B cell (primary cell): ENCODE measurements at regions not wholly inside any gene's neighbourhood (a gene's known extent, or its start where the extent isn't known, plus 50 kb on each side); places are given as distances from the start of the nearest gene placed in this dataset.

Source experiments
- ATAC-seq: fragments of 200-7000 bp; cut with Tn5 transposase; one replicate; pipeline ENCODE4 v1.10.0; 2021; ENCODE audit warnings: low read depth, mild to moderate bottlenecking, moderate number of reproducible peaks, moderate library complexity
- CTCF ChIA-PET: fragments of 350-600 bp; sonication (Branson Sonifier 250); formaldehyde crosslinking; loops from one replicate; lab custom pipeline; 2021; ENCODE audit warnings: antibody characterized with exemption, inconsistent platforms; lab: Charles Lee
- POLR2A ChIA-PET: fragments of 350-600 bp; sonication (Branson Sonifier 250); formaldehyde crosslinking; loops from one replicate; lab custom pipeline; 2021; ENCODE audit warnings: antibody characterized with exemption; lab: Charles Lee
- DNase-seq: peaks from one replicate; pipeline ENCODE4 v3.0.0; 2013
- H2AFZ ChIP-seq: 2 replicates; pipeline ENCODE4 v1.6.1; 2012; ENCODE audit warnings: mild to moderate bottlenecking, low read depth, low read length; ENCODE audit not compliant: insufficient read depth, poor library complexity, severe bottlenecking
- H3K27ac ChIP-seq, 2 donors: 1 replicate in 1 of 2; 2 replicates in 1 of 2; pipeline ENCODE4 v1.5.1; 2012 to 2013; ENCODE audit warnings: low read length in 2 of 2, mild to moderate bottlenecking in 2 of 2, moderate library complexity in 1 of 2
- H3K27me3 ChIP-seq, 4 experiments: fragments of 200-600 bp in 1 of 4; sonication (generic) in 1 of 4; replicated peaks in 1 of 4; 1 replicate in 2 of 4; 2 replicates in 2 of 4; pipeline versions ENCODE4 v1.6.1 to v1.7.0; 2013 to 2016; ENCODE audit warnings: low read length in 3 of 4, mild to moderate bottlenecking in 2 of 4, mixed read lengths in 1 of 4, moderate library complexity in 1 of 4; ENCODE audit not compliant: insufficient read depth in 4 of 4, control insufficient read depth in 3 of 4; ENCODE audit errors: control extremely low read depth in 1 of 4
- H3K36me3 ChIP-seq, 2 experiments: replicated peaks in 1 of 2; 1 replicate in 1 of 2; 2 replicates in 1 of 2; pipeline versions ENCODE4 v1.6.1 to v1.7.1; 2013; ENCODE audit warnings: low read length in 1 of 2; ENCODE audit not compliant: insufficient read depth in 2 of 2, control insufficient read depth in 1 of 2; ENCODE audit errors: control extremely low read depth in 1 of 2, extremely low read depth in 1 of 2
- H3K4me1 ChIP-seq, 2 donors: fragments of 200-600 bp in 1 of 2; sonication (generic) in 1 of 2; 1 replicate in 1 of 2; 2 replicates in 1 of 2; pipeline versions ENCODE4 v1.5.1 to v1.6.1; 2013 to 2017; ENCODE audit warnings: low read length in 2 of 2; ENCODE audit not compliant: control insufficient read depth in 2 of 2, insufficient read depth in 2 of 2
- H3K4me2 ChIP-seq: replicated peaks from 2 replicates; pipeline ENCODE3; 2012; ENCODE audit warnings: mild to moderate bottlenecking, low read depth, low read length; ENCODE audit not compliant: poor library complexity, severe bottlenecking
- H3K4me3 ChIP-seq, 5 experiments: fragments of 200-600 bp in 1 of 5; sonication (generic) in 1 of 5; 1 replicate in 3 of 5; 2 replicates in 2 of 5; pipeline versions ENCODE4 v1.5.1 to v1.7.0; 2011 to 2016; ENCODE audit warnings: low read length in 4 of 5, mild to moderate bottlenecking in 4 of 5, low read depth in 2 of 5, control low read depth in 1 of 5, moderate library complexity in 1 of 5; ENCODE audit not compliant: insufficient read depth in 1 of 5; ENCODE audit errors: control extremely low read depth in 1 of 5, extremely low read depth in 1 of 5
- H3K79me2 ChIP-seq: fragments of 200-600 bp; sonication (generic); one replicate; pipeline ENCODE4 v1.6.0; 2016; ENCODE audit warnings: low read length; ENCODE audit not compliant: control insufficient read depth, insufficient read depth
- H3K9ac ChIP-seq: fragments of 200-600 bp; sonication (generic); 2 replicates; pipeline ENCODE4 v1.6.1; 2017; ENCODE audit warnings: mild to moderate bottlenecking, low read length, moderate library complexity
- H3K9me3 ChIP-seq, 3 donors: one replicate each; pipeline versions ENCODE4 v1.6.1 to v1.7.1; 2013; ENCODE audit warnings: low read length in 2 of 3; ENCODE audit not compliant: control insufficient read depth in 2 of 3, insufficient read depth in 1 of 3; ENCODE audit errors: control extremely low read depth in 1 of 3
- H4K20me1 ChIP-seq: 2 replicates; pipeline ENCODE4 v1.6.0; 2012; ENCODE audit warnings: mild to moderate bottlenecking, low read length; ENCODE audit not compliant: insufficient read depth, control insufficient read depth, poor library complexity, severe bottlenecking
- H3K27ac Mint-ChIP-seq: one replicate; pipeline ENCODE4 v1.8.0; 2021; ENCODE audit warnings: mixed read lengths
- H3K27me3 Mint-ChIP-seq: one replicate; pipeline ENCODE4 v1.8.0; 2021; ENCODE audit warnings: mixed read lengths
- H3K4me1 Mint-ChIP-seq: one replicate; pipeline ENCODE4 v1.8.0; 2021; ENCODE audit warnings: mixed read lengths
- H3K4me3 Mint-ChIP-seq: one replicate; pipeline ENCODE4 v1.8.0; 2021; ENCODE audit warnings: mixed read lengths
- H3K9me3 Mint-ChIP-seq: one replicate; pipeline ENCODE4 v1.8.0; 2022; ENCODE audit warnings: mixed read lengths; ENCODE audit not compliant: insufficient read depth
- CTCF ChIP-seq: fragments of 200-600 bp; IDR thresholded peaks from one replicate; pipeline ENCODE4 v1.8.0; 2022; ENCODE audit warnings: antibody characterized with exemption, mild to moderate bottlenecking
- EZH2 ChIP-seq: IDR thresholded peaks from 2 replicates; pipeline ENCODE4 v1.6.1; 2012; ENCODE audit warnings: borderline replicate concordance, low read depth, mild to moderate bottlenecking, moderate library complexity, low read length; ENCODE audit not compliant: insufficient read depth, poor library complexity, severe bottlenecking
- WGBS: methylation state at CpG from one replicate; pipeline ENCODE4 v1.1.5; 2013; ENCODE audit warnings: missing lambda C conversion rate; ENCODE audit not compliant: insufficient coverage; 5-methylcytosine and 5-hydroxymethylcytosine counted together
- intact Hi-C: fragments of 100-400 bp; cut with micrococcal nuclease; formaldehyde crosslinking; loops from one replicate; pipeline ENCODE4 v1.10.0; 2022

DNA sequence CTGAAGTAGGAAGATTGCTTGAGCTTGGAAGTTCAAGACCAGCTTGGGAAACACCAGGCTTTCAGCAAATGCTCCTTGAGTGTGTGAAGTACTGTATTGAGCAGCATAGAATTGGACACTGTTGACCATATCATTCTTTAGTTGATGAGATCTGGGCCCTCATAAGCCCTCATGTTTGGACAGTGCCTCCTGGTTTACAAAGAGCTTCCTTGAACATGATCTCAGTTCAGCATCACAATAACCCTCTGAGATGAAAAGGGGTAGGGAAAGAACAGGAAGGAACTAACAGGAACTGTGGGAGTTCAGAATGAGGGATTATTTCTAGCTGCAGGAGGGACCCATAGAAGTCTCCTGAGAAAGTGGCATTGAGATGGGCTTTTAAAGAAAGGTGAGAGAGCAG is 153.2 kb downstream of the C12orf75 start:
- no peak overlapping the region for H3K27ac ChIP-seq
- no peaks in the 10 kb centered on the region for H3K79me2 ChIP-seq
- no peak overlapping the region for H3K4me3 Mint-ChIP-seq
- no peaks in the 10 kb centered on the region for H3K4me1 ChIP-seq
- no peaks in the 10 kb centered on the region for H3K9me3 ChIP-seq
- H3K27me3 Mint-ChIP-seq = peaks cover 9% of the 10 kb centered on the region
- no peak overlapping the region for H3K4me2 ChIP-seq
- CTCF ChIA-PET = no interaction called here
- peaks cover 0 to 2% (median 0%) of the 10 kb centered on the region in 4 experiments for H3K27me3 ChIP-seq
- H3K4me1 Mint-ChIP-seq = no peaks in the 10 kb centered on the region
- H3K9ac ChIP-seq = no peak overlapping the region
- H3K4me3 ChIP-seq = no peak overlapping the region
- intact Hi-C loops = no loop called here
- DNase-seq = no peak
- POLR2A ChIA-PET = no interaction called here
- no peak overlapping the region for H2AFZ ChIP-seq
- no peaks in the 10 kb centered on the region for H4K20me1 ChIP-seq
- H3K36me3 ChIP-seq = no peaks in the 10 kb centered on the region
- no peaks in the 10 kb centered on the region for H3K9me3 Mint-ChIP-seq
- TF ChIP-seq CTCF = no peak
- no peak for TF ChIP-seq EZH2
- no peak overlapping the region for H3K27ac Mint-ChIP-seq
- no peak for ATAC-seq

DNA sequence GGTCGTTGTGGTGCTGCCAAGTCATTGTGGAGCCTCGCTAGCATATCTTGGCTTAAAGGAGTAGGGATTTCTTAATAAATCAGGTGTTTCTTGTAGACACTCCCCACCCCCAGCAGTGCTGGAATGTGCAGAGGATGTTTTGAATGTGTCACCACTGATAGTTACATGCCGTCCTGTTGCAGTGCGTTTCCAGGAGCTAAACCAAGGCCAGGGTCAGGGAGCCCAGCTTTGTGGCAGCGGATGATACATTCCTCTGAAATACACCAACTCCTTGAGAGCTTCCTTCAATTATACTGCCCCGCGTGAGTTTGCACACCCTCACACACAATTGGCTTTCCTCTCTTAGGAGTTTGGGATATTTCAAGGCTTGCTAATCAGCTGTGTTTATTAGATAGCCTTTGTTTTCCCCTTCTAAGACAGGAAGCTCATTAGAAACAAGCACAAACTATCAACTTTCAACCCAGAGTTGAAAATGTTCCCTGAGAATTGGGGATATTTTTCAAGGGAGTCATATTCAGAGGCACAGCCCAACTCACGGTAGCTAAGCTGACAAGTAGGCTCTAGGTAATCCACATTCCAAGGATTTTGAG is 154.9 kb downstream of the C12orf75 start:
- Histone ChIP-seq H3K9me3 (no peaks in the 10 kb centered on the region), H4K20me1 (no peaks in the 10 kb centered on the region), H3K9ac (no peak overlapping the region), H3K4me1 (no peaks in the 10 kb centered on the region), H3K4me3 (no peak overlapping the region), H3K36me3 (no peaks in the 10 kb centered on the region), H2AFZ (no peak overlapping the region), H3K4me2 (no peak overlapping the region), H3K79me2 (no peaks in the 10 kb centered on the region), H3K27me3 (peaks cover 0 to 2% (median 0%) of the 10 kb centered on the region in 4 experiments), H3K27ac (no peak overlapping the region)
- no peak overlapping the region for H3K4me3 Mint-ChIP-seq
- 57% methylated on average over 2 of the region's 8 CpGs for WGBS
- DNase-seq (no peak), ATAC-seq (no peak)
- no peak overlapping the region for H3K27ac Mint-ChIP-seq
- intact Hi-C loops = no loop called here
- H3K27me3 Mint-ChIP-seq = peaks cover 9% of the 10 kb centered on the region
- no peaks in the 10 kb centered on the region for H3K4me1 Mint-ChIP-seq
- ChIA-PET CTCF (no interaction called here), POLR2A (no interaction called here)
- no peaks in the 10 kb centered on the region for H3K9me3 Mint-ChIP-seq
- TF ChIP-seq EZH2 = no peak
- no peak for TF ChIP-seq CTCF
